Right forelimb (tissue), 1 donor: ENCODE measurements at regions not wholly inside any gene's neighbourhood (a gene's known extent, or its start where the extent isn't known, plus 50 kb on each side); places are given as distances from the start of the nearest gene placed in this dataset.

Experiments
- DNase-seq: peaks from one replicate; pipeline ENCODE4 v3.0.0-alpha.2; 2018

- DNase-seq: no peak
Observed at GRCh38 chr2:121862286-121862685, 106.8 kb downstream of the TSN start.

DNA sequence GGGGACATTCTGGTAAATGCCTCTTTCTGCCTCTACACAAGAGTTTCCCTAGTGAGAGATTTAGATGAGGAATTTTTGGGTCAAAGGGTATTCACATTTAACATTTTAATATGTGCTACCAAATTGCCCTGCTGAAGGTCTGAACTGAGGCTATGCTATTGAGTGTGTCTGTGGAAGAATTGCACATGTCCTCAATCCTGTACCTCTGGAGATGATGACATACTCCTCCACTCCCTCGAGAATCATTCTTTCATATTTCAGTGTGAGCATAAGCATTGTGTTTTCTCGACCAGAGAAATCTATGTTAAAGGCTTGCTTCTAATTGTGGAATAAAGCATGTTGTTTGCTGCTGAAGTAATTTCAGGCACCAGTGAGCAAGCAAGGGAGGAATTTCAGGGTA, 110.5 kb downstream of the TSN start:
- no peak for DNase-seq

DNA sequence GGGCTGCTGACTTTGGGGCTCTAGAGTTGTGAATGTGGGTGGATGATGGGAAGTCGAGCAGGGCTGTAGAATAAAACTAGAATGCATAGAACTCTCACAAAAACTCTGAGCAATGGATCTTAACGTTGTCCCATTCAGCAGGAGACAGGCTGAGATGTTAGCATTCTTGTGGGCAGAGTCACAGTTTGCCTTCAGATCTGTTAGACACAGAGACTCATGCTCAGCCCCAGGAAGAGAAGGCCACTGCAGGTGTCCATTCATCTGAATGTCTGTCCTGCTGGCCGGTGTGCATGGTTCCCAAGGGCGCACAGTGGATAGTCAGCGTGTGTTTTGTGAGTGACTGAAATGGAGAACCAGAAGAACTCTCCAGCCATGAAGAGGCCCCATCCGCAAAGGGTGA, 111.3 kb downstream of the TSN start:
- no peak for DNase-seq

DNA sequence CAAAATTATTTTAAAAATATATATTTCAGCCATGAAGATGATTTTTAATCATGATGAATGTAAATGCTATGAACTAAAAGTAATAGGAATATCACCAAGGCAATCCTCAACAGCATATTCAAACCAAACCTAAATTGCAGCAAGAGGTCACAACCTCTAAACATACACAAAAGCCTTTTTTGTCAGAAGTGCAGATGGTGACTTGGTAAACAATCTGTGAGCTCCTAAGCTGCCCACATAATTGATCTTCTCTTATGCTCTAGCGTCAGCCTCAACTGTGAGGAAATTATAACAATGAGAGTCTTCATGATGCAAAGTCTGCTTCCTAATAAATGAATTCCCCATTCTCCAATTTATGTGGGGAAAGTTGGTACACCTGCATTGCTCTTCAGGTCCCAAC, 113.2 kb downstream of the TSN start:
- no peak for DNase-seq

DNA sequence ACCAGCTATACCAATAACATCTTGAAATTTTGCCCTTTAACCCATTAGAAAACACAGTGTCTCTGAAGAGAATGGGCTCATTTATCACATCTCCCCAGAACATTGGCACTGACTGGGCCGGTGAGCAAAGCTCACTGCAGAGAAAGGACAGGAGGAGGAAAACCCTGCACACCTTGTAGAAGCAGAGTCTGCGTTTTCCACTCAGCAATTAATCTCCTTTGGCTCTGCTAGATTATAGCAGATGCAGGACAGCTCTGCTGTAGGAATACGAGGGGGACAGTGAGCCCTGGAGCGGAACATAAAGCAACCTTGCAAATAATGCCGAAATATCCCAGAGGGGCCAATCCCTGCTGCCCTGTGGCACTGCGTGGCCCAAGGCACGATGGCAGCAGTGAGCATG, 113.9 kb downstream of the TSN start:
- no peak for DNase-seq

DNA sequence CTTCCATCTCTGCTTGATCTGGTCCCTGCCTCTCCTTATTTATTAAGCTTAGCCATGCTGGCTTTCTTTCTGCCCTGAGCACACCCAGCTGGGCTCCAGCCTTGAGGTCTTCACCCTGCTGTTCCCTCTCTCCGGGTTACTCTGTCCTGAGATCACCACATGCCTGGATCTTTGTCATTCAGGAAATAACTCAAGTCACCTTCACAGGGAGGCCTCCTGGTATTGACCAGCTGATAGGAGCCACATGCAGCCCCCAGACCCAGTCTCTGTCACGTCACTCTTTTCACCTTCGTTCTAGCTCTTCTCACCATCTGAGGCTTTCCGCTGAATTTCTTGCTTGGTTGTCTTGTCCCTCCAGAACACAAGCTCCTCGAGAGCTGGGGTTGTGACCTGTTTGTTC, 114.4 kb downstream of the TSN start:
- no peak for DNase-seq

GRCh38 chr2:121872651-121873050, 117.2 kb downstream of the TSN start:
- no peak for DNase-seq

DNA sequence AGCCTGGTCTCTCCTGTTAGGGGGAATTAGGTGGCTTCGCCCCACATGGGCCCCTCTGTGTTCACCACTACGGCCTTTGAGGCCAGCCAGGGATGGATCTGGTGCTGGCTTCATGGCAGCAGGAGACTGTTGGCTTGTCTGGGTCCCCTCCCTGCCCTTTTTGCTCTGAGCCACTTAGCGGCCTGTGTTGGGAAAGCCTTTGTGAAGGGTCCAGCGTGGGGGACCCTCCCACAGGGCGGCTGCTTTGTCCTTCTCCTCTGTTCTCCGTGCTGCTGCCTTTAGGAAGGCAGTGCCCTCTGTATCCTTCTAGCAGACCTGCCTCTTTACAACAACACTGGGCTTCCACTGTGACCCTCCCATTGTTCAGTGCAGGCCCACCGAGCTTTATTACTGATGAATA, 118.4 kb downstream of the TSN start:
- no peak for DNase-seq

GRCh38 chr2:121875585-121876185, 120.2 kb downstream of the TSN start:
- DNase-seq: no peak

DNA sequence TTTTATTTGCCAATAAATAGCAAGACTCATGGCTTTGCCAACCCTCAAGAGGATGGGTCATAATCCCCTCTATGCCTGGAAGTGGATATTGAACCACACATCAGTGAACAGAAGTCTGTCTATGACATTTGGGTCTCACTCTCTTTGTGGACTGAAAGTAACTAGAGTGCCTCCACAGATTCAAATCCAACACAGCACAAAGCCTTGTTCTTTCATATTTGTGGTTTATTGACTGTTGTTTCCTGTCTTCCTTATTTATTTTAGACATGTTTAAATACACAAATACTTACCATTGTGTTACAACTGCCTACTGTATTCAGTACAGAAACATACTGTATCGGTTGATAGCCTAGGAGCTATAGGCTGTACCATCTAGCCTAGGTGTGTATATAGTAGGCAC, 121.9 kb downstream of the TSN start:
- no peak for DNase-seq

- no peak for DNase-seq
Observed at GRCh38 chr2:121880283-121880682, 124.8 kb downstream of the TSN start.

DNA sequence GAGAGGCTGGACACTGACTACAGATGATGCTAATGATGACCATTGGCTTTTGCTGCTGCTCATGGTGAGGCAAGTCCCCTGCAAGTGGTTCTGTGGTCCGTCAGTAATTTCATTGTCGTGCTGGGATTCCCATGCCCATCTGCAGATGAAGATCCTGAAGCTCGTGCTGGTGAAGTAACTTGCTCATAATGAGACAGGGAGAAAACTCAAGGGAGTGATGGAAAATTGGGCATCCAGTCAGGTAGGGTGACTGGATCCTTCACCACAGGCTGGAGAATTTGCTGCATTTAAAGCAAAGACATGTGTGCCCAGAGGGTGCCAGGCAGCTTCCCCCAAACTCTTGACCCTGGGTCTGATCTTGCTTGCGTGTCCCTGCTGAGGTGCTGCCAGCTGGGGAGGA, 125.6 kb downstream of the TSN start:
- no peak for DNase-seq

DNA sequence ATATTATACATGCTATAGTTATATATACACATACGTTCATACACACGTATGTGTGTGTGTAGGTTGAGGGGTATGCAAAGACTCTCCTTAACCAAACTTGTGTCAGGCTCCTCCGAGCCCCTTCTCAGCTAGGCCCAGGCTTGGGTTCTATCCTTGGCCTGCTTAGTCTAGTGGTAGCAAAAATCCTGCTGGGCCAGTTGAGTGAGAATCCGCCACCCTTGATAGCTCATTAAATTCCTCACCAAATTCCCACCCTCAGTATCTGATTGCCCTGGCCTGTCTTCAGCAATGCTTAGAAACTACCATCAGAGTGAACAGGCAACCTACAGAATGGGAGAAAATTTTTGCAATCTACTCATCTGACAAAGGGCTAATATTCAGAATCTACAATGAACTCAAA, 126.5 kb downstream of the TSN start:
- DNase-seq: no peak

DNA sequence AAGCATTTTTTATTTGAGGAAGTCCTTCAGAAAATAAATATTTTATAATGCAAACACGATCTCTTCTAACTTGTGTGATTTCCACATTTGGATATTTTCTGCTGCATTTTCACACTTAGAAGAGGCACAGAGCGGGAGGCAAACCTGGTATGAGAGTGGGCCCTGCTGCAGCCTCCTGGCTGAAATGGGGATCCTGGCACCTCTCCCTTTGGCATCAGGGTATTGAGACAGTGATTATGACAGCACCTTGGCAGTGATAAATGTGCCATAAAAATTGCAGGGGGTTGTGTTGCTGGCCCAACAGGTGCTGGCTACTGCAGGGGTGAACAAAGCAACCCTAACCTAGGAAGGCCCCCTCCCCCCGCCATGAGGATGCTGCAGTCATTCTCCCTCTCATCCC, 128.6 kb downstream of the TSN start:
- DNase-seq: no peak

DNA sequence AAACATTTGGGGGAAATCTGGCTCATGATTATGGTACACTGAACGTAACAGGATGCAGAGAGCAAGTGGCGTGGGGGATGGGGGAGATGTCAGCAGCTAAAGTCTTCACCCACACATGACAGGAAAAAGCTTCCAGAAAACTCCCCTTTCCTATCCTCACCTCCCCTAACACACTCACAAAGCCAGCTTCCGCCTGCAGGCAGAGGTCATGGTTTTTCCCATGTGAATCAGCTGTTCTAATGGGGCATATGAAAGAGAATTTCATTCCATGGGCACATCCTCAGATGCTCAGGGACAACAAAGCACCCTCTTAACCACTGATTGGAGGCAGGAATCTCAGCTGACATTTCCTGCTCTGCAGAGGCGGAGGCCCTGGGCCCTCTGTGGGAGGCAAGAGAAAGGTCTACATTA, 129.1 kb downstream of the TSN start:
- no peak for DNase-seq

DNA sequence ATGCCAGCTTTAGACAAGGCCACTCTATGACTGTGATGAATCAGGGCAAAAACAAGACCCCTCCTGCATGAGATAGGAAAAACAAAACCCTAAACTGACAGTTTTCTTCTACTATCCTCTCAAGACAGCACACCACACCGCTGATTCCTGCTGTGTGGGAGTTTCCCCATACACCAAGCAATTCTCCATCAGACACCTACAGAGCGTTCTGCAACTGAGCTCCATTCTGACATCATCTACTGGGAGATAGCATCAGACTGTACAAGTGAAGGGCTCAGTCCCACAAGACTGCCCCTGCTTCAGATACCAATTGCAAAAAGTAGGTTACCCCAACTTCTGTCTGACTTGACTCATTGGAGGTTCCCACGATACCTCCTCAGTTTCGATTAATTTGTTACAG, 130.6 kb downstream of the TSN start:
- DNase-seq: no peak

DNA sequence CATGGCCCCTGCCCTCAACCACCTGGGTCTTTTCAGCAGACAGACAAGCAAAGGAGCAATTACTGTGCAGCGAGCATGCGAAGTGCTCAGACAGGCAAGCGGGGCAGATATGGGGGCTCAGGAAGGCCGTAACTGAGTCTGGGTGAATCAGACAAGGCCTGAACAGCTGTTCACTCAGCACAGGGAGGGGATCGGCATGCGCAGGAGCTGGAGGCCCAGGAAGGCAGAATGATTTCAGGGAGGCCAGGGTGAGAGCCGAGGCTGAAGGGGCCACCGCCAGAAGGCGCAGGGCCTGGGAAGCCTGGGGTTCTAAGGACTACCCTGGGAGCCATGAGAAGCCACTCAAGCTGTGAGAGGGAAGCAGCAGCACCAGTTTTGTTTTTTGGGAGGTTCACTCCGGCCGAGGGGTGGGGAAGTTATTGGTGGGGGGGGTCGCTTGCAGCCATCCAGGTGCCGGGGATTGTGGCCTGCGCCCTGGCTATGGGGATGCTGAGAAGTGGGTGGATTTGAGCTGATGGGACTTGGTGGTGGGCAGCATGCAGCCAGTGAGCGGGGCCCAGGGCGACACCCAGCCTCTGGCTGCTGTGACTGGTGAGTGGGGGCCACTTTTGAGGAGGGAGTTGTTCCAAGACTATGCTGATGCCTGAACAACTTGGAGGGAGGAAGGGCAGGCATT, 132.2 kb downstream of the TSN start:
- DNase-seq: no peak

- no peak for DNase-seq
Observed at GRCh38 chr2:121888189-121888557, 132.7 kb downstream of the TSN start.

GRCh38 chr2:121890041-121890440, 134.6 kb downstream of the TSN start:
- no peak for DNase-seq

DNA sequence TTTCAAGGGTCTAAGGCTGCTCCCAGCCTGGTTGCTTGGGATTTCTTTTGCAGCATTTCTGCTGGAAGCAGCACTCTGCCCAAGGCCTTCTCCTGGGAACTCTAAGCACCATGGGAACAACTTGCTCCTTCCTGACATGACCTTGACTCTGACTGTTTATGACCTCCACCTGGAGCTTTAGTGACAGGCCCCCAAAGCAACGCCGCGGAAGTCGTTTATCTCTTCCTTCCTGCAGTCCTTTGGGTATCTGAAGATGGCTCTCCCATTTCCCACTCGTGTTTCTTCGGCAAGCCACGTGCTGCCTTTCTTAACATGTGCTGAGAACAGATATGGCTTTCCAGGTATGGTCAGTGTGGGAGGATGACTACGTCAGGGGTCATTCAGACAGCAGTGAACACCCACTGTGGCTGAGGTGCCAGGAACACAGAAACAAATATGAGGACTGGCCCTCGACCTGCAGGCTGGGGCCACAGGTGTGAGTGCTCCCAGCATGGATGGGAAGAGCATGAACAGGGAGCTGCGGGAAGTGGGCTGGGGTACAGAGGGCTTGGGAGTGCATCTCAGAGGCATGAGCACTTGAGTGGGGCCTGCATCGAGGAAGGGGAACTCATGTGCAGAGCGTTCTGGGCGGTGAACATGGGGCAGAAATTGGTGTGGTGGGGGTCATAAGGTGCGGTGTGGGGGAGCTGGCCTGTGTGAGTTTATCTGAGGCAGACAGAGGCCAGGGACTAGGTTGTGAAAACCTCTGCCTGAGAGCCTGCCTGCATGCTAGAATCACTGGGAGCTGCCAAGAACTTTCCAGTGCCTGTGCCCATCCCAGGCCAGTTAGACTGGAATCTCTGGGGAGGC, 140.5 kb downstream of the TSN start:
- no peak for DNase-seq

DNA sequence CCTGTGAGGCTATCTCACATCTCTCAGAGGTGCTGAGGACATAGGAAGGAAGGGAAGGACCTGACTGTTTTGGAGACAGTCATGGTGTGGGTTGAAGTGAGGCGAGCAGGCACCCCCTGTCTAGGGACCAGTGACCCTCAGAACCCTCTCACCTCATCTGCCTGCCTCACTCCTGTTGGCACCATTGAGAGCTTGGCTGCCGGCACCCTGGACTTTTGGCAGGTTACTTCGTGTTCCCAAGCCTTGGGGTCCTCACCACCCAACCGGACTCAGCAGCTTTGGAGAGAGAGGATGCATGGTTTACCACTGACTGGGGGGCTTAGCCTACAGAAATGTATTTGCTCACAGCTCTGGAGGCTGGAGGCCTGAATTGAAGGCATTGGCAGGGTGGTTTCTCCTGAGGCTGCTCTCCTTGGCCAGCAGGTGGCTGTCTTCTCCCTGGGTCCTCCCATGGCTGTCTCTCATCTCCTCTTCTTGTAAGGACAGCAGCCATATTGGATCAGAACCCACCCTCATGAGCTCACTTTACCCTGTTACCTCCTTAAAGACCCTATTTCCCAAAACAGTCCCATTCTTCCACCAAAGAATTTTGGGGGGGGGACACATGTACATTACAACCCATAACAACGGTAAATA, 142.0 kb downstream of the TSN start:
- DNase-seq: no peak

- DNase-seq: no peak
Observed at GRCh38 chr2:121898483-121898882, 143.0 kb downstream of the TSN start.

GRCh38 chr2:121900391-121900790, 144.9 kb downstream of the TSN start:
- no peak for DNase-seq

DNA sequence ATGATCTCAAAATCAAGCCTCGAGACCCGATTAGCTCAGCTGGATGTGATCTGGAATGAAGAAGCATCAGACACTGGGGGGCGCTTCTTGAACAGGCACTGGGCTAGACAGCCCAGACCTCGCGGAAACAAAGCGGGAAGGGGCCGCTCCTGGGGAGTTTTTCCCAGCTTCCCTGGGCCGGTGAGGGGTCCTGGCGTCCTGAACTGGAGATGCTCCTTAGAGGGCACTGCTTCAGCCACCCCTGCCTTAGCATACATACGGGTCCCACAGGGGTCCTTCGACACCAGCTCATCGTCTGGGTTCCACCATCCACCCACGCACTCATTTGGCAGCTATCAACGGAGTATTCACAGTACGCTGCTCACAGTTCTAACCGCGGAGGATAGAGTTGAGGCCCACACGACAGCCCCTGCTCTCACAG, 146.7 kb downstream of the TSN start:
- no peak for DNase-seq
